ENCODE measurements at regions not wholly inside any gene's neighbourhood (a gene's known extent, or its start where the extent isn't known, plus 50 kb on each side); places are given as distances from the start of the nearest gene placed in this dataset.

DNA sequence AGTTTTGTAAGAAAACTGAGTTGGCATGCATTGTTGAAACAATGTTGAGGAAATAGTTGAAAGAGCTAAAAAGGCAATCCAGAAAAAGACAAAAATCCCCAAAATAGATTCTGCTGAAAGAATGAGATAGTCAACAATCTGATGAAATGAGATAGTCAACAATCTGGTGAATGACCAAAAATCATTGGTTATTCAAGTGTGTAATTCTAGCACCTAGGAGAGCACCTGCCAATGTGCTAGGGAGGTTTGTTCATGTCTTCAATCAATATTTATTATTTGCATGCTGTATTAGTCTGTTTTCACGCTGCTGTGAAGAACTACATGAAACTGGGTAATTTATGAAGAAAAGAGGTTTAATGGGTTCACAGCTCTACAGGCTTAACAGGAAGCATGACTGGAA is 307.1 kb upstream of the HSF2 start:
- in situ Hi-C loops (cut with MboI) (no loop called here), intact Hi-C loops (cut with micrococcal nuclease; ENCODE audit: unreplicated experiment) (no loop called here)
- RAD21 ChIA-PET (ENCODE audit: unreplicated experiment), result no interaction called here
- TF ChIP-seq E2F4 (IDR thresholded peaks at IDR 0.05; ENCODE audit: low read depth, low read length) (no peak), SKIL (IDR thresholded peaks at IDR 0.05; ENCODE audit: low read depth, poor library complexity, severe bottlenecking) (no peak), MLLT1 (IDR thresholded peaks at IDR 0.05) (no peak), SUPT20H (IDR thresholded peaks at IDR 0.05; ENCODE audit: borderline replicate concordance, control insufficient read depth, low read depth, low read length) (no peak), ATF7 (IDR thresholded peaks at IDR 0.05; ENCODE audit: low read depth) (no peak), MTA2 (IDR thresholded peaks at IDR 0.05; ENCODE audit: low read depth) (no peak), TAF1 (IDR thresholded peaks at IDR 0.05; ENCODE audit: borderline replicate concordance, low read depth, low read length) (no peak), CHD4 (IDR thresholded peaks at IDR 0.05) (no peak), JUNB (IDR thresholded peaks at IDR 0.05) (no peak), ATF3 (IDR thresholded peaks at IDR 0.05; ENCODE audit: borderline replicate concordance, extremely low read depth, low read depth, low read length) (no peak), GABPA (IDR thresholded peaks at IDR 0.05; ENCODE audit: low read depth) (no peak), NBN (IDR thresholded peaks at IDR 0.05) (no peak), ZZZ3 (IDR thresholded peaks at IDR 0.05; ENCODE audit: control insufficient read depth, insufficient read length, low read depth) (no peak), ZBED1 (IDR thresholded peaks at IDR 0.05; ENCODE audit: borderline replicate concordance) (no peak), SP1 (IDR thresholded peaks at IDR 0.05; ENCODE audit: low read depth, low read length) (no peak)
- TF ChIP-seq, protein P1, sequence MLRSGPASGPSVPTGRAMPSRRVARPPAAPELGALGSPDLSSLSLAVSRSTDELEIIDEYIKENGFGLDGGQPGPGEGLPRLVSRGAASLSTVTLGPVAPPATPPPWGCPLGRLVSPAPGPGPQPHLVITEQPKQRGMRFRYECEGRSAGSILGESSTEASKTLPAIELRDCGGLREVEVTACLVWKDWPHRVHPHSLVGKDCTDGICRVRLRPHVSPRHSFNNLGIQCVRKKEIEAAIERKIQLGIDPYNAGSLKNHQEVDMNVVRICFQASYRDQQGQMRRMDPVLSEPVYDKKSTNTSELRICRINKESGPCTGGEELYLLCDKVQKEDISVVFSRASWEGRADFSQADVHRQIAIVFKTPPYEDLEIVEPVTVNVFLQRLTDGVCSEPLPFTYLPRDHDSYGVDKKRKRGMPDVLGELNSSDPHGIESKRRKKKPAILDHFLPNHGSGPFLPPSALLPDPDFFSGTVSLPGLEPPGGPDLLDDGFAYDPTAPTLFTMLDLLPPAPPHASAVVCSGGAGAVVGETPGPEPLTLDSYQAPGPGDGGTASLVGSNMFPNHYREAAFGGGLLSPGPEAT (IDR thresholded peaks at IDR 0.05; ENCODE audit: low read depth), result no peak
- TF ChIP-seq, protein P2, sequence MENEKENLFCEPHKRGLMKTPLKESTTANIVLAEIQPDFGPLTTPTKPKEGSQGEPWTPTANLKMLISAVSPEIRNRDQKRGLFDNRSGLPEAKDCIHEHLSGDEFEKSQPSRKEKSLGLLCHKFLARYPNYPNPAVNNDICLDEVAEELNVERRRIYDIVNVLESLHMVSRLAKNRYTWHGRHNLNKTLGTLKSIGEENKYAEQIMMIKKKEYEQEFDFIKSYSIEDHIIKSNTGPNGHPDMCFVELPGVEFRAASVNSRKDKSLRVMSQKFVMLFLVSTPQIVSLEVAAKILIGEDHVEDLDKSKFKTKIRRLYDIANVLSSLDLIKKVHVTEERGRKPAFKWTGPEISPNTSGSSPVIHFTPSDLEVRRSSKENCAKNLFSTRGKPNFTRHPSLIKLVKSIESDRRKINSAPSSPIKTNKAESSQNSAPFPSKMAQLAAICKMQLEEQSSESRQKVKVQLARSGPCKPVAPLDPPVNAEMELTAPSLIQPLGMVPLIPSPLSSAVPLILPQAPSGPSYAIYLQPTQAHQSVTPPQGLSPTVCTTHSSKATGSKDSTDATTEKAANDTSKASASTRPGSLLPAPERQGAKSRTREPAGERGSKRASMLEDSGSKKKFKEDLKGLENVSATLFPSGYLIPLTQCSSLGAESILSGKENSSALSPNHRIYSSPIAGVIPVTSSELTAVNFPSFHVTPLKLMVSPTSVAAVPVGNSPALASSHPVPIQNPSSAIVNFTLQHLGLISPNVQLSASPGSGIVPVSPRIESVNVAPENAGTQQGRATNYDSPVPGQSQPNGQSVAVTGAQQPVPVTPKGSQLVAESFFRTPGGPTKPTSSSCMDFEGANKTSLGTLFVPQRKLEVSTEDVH (IDR thresholded peaks at IDR 0.05; ENCODE audit: low read depth, partially characterized antibody), result no peak

More for the DNA sequence above, 307.1 kb upstream of the HSF2 start:
- DNase-seq (ENCODE audit: low read depth, low spot score) (no peak), FAIRE-seq (no peak), ATAC-seq (no peak)
- Histone ChIP-seq H3K79me2 (ENCODE audit: control insufficient read depth, insufficient read depth, low read length) (no peaks in the 10 kb centered on the region), H3K27me3 (replicated peaks in 1 of 2; ENCODE audit: control insufficient read depth in 2 of 2, insufficient read depth in 2 of 2, low read length in 1 of 2) (no peaks in the 10 kb centered on the region), H4K20me1 (ENCODE audit: control insufficient read depth, insufficient read depth) (no peaks in the 10 kb centered on the region), H3K36me3 (ENCODE audit: control insufficient read depth in 2 of 2, insufficient read depth in 2 of 2, low read length in 1 of 2) (no peaks in the 10 kb centered on the region), H3K9ac (ENCODE audit: control insufficient read depth, insufficient read depth, low read length) (no peak overlapping the region), H3K9me3 (replicated peaks; ENCODE audit: control insufficient read depth, insufficient read depth, low read length) (no peaks in the 10 kb centered on the region), H3K4me3 (no peak overlapping the region), H2AFZ (ENCODE audit: control insufficient read depth, low read depth, low read length) (no peak overlapping the region), H3K4me2 (ENCODE audit: control insufficient read depth, insufficient read depth) (no peak overlapping the region), H3K27ac (ENCODE audit: control insufficient read depth, insufficient read depth) (no peak overlapping the region), H3K4me1 (ENCODE audit: control insufficient read depth, insufficient read depth, low read length) (no peaks in the 10 kb centered on the region)
- ChIA-PET CTCF (no interaction called here), POLR2A (no interaction called here), SMC1A (ENCODE audit: uncharacterized antibody, unreplicated experiment) (no interaction called here)
- BruUV-seq (replicated peaks), result no TSS peak
- 0% methylated on average over 1 of the region's 1 CpG for WGBS (ENCODE audit: insufficient coverage, insufficient replicate concordance, low lambda C conversion rate, missing lambda C conversion rate)

Data from GM12878 (cell line).